ENCODE measurements at regions not wholly inside any gene's neighbourhood (a gene's known extent, or its start where the extent isn't known, plus 50 kb on each side); places are given as distances from the start of the nearest gene placed in this dataset.

DNA sequence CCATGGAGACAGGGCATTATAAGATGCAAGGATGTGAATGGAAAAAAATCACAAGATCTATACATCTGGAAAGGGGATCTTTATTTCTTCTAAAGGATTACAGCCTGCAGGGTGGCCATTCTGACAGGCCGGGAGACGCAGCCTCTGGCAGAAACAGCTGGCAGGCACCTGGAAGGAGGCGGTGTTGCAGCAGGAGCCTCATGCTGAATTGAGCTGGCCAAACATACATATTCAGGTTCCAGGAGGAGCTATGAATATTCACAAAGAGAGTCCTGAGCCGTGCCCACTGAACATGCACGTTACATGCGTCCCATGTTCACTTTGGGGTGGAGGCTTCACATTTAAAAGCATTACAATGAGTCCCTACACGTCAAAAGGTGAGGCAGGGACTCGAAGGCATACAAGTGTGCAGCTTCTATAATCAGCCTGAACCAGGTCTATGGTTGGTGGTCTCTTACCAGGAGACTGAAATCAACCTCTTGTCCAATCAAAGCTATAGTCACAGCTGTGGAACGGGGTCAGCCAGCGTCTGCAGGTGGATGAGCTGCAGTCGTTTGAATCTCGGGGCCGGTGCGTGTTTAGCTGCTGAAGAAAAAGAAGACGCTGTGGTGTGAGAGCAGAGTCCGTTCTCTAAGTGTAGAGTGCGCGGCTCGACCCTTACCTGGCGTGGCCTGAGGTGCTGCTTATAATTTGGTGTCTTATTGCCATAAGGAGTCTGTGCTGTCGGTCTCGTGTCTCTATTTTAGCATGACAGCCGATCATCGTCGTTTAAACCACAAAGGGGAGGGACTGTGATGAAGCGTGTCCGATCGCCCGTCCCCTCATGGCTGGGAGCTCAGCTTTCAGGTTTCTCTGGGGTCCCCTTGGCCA is 183.0 kb downstream of the ETS2 start:
- no peak for DNase-seq (ENCODE audit: low spot score)
- H3K9me3 Mint-ChIP-seq (ENCODE audit: low read depth), result no peaks in the 10 kb centered on the region
- H3K27me3 Mint-ChIP-seq (ENCODE audit: low read depth), result peaks cover 2% of the 10 kb centered on the region
- H3K36me3 Mint-ChIP-seq (ENCODE audit: low read depth), result no peaks in the 10 kb centered on the region
- peak overlapping the region; percentile 36 for H3K27ac Mint-ChIP-seq (ENCODE audit: unreplicated experiment)
- TF ChIP-seq, protein P1, sequence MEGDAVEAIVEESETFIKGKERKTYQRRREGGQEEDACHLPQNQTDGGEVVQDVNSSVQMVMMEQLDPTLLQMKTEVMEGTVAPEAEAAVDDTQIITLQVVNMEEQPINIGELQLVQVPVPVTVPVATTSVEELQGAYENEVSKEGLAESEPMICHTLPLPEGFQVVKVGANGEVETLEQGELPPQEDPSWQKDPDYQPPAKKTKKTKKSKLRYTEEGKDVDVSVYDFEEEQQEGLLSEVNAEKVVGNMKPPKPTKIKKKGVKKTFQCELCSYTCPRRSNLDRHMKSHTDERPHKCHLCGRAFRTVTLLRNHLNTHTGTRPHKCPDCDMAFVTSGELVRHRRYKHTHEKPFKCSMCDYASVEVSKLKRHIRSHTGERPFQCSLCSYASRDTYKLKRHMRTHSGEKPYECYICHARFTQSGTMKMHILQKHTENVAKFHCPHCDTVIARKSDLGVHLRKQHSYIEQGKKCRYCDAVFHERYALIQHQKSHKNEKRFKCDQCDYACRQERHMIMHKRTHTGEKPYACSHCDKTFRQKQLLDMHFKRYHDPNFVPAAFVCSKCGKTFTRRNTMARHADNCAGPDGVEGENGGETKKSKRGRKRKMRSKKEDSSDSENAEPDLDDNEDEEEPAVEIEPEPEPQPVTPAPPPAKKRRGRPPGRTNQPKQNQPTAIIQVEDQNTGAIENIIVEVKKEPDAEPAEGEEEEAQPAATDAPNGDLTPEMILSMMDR (IDR thresholded peaks at IDR 0.05), result no peak
- H3K4me3 Mint-ChIP-seq (ENCODE audit: unreplicated experiment), result no peak overlapping the region
- peaks cover 78% of the 10 kb centered on the region for H3K4me1 Mint-ChIP-seq (ENCODE audit: low read depth)

DNA sequence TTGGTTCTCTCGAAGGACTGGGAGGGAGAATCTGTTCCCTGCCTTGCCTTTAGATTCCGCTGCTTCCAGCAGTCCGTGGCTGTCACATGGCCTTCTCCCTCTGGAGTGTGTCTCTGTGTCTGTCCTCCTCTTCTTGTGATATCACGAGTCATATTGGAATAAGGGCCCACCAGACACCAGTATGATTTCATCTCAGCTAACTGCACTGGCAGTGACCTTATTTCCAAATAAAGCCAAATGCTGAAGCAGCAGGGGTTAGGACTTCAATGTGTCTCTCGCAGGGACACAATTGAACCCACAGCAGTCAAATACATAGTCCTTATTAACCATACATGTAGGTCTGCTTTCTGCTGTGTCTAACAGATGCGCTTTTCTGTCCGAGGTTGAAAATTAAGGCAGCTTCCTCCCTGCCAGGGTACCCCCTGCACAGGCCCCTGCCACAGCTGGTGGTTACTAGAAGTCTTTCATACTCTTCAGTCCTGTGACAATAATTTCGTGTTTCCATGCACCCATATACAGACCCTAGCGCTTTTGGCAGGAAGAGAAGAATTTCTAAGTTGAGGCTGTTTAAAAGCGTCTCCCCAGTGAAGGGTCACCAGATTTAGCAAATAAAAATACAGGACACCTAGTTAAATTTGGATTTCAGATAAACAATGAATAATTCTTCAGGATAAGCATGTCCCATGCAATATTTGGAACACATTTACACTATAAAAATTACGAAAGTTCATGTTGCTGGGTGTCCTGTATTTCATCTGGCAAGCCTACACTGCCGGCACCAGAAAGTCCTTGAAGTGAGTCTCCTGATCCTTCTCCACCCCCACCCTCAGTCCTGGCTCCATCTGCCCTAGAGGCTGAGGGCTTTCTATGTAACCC is 182.1 kb downstream of the ETS2 start:
- H3K9me3 Mint-ChIP-seq (ENCODE audit: low read depth), result no peaks in the 10 kb centered on the region
- no peak overlapping the region for H3K4me3 Mint-ChIP-seq (ENCODE audit: unreplicated experiment)
- no peaks in the 10 kb centered on the region for H3K36me3 Mint-ChIP-seq (ENCODE audit: low read depth)
- DNase-seq (ENCODE audit: low spot score), result no peak
- peak overlapping the region; percentile 17 for H3K27ac Mint-ChIP-seq (ENCODE audit: unreplicated experiment)
- H3K27me3 Mint-ChIP-seq (ENCODE audit: low read depth), result peaks cover 2% of the 10 kb centered on the region
- H3K4me1 Mint-ChIP-seq (ENCODE audit: low read depth), result peaks cover 70% of the 10 kb centered on the region
- TF ChIP-seq, protein P1 (IDR thresholded peaks at IDR 0.05), result no peak

DNA sequence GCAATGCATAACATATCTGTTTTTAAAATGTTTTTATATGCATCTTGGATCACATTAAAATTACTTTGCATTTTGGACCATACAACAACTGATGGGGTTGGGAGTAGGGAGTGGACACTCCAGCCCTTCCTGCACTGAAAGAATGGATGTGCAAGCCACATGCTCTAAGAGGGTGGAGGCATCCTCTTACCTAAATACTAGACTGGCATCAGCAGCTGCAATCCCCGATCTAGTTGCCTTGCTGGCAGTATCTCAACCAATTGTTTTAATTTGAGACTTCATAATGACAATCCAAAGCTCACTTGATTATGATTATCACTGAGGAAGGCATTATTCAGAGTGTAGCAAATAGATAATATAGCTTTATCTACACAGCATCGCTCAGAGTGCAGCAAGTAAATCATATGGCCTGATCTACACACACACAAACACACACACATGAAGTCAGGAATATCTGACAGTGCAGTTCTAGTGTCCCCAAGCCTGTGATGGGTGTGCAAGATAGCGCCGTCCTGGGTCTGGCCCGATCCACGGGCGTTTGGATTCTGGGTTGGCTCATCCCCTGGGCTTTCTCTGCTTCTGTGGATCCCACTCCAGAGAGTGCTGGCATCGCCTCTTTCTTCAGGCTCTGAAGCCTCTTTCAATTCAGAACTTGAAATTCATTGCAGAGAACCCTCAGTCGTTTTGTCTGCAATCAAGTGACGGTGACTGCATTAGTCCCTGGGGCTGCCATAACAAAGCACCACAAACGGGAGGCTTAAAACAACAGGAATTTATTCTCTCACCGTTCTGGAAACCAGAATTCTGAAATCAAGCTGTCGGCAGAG is 181.3 kb downstream of the ETS2 start:
- H3K9me3 Mint-ChIP-seq (ENCODE audit: low read depth), result no peaks in the 10 kb centered on the region
- no peak for DNase-seq (ENCODE audit: low spot score)
- H3K4me1 Mint-ChIP-seq (ENCODE audit: low read depth), result peaks cover 67% of the 10 kb centered on the region
- TF ChIP-seq, protein P1 (IDR thresholded peaks at IDR 0.05), result no peak
- no peaks in the 10 kb centered on the region for H3K36me3 Mint-ChIP-seq (ENCODE audit: low read depth)
- no peak overlapping the region for H3K4me3 Mint-ChIP-seq (ENCODE audit: unreplicated experiment)
- H3K27me3 Mint-ChIP-seq (ENCODE audit: low read depth), result peaks cover 2% of the 10 kb centered on the region
- peak overlapping the region; percentile 17 for H3K27ac Mint-ChIP-seq (ENCODE audit: unreplicated experiment)

DNA sequence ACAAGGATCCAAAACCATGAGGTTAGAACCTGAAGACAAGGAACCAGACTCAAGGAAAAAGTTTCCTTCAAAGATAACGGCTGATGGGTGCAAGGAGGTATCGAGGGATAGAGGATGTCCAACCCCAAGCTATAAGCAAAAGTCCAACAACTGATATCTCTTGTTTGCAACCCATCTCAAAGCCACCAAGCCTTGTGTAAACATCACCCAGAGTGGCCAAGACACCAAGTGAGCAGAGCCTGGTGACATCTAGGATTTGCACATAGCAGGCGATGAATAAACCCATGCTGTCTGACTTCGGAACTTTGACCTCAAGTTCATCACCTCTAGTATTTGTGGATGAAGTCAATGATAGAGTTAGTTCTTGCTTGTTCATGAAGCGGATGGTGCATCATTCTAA is 180.7 kb downstream of the ETS2 start:
- H3K27ac Mint-ChIP-seq (ENCODE audit: unreplicated experiment), result no peak overlapping the region
- TF ChIP-seq, protein P1 (IDR thresholded peaks at IDR 0.05), result no peak
- peaks cover 70% of the 10 kb centered on the region for H3K4me1 Mint-ChIP-seq (ENCODE audit: low read depth)
- H3K4me3 Mint-ChIP-seq (ENCODE audit: unreplicated experiment), result no peak overlapping the region
- peaks cover 2% of the 10 kb centered on the region for H3K27me3 Mint-ChIP-seq (ENCODE audit: low read depth)
- H3K36me3 Mint-ChIP-seq (ENCODE audit: low read depth), result no peaks in the 10 kb centered on the region
- no peak for DNase-seq (ENCODE audit: low spot score)
- no peaks in the 10 kb centered on the region for H3K9me3 Mint-ChIP-seq (ENCODE audit: low read depth)
